Activated CD4-positive, alpha-beta T cell treated with anti-CD3 and anti-CD28 coated beads, Interleukin-2, amount 50 U/mL, for 48 hours (primary cell): ENCODE measurements at regions not wholly inside any gene's neighbourhood (a gene's known extent, or its start where the extent isn't known, plus 50 kb on each side); places are given as distances from the start of the nearest gene placed in this dataset.

Experiments
- DNase-seq, 2 experiments: peaks; one replicate each; pipeline ENCODE4 v3.0.0-alpha.2; 2020

DNA sequence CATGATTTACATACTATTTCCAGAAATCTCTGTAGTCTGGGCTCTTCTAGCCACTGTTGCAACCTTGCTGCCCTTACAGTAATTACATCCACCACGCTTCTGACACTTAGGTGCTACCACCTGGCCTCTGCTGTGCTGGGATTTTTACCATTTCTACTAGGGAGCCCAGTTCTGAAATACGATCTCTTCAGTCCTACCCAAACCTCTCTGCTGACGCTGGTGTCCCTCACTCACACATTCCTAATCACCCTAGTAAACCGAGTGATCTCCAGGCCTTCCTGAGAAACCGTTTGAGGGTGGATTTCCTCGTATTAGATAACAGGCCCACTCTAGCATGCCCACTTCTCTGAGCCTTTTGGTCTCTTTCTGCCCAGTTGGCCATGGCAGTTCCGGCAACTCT is 588.9 kb upstream of the CADM1 start:
- DNase-seq = no peak

GRCh38 chr11:116086426-116086825 is 582.2 kb upstream of the CADM1 start:
- no peak for DNase-seq

DNA sequence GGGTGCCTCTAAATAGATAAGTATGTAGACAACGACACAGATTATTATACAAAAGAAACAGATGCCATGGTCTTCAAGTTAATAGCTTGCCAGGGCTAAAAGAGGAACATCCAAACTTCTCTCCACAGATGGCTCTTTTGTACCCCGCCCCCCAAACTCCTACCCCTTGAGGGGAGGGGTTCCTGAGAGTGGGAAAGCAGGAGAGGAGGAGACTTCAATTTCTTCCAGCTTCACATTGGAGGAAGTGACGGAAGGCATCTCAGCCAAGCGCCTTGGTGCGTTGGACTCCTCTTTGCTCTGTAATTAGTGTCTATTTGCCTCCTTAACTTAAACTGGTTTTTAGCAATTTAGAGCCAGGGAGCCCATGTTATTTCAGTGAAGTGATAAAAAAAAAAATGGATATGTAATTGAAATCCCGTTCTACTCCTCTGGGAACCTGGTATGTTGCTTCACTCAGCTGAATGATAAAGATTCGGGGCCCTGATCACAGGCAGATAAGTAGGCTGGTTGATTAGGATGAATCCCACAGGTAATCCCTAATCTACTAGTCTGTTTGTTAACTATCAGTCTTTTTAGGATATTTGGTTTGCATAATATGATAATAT is 580.9 kb upstream of the CADM1 start:
- no peak for DNase-seq

GRCh38 chr11:116084511-116084910 is 580.3 kb upstream of the CADM1 start:
- DNase-seq = no peak

GRCh38 chr11:116082256-116082655 is 578.0 kb upstream of the CADM1 start:
- no peak for DNase-seq

DNA sequence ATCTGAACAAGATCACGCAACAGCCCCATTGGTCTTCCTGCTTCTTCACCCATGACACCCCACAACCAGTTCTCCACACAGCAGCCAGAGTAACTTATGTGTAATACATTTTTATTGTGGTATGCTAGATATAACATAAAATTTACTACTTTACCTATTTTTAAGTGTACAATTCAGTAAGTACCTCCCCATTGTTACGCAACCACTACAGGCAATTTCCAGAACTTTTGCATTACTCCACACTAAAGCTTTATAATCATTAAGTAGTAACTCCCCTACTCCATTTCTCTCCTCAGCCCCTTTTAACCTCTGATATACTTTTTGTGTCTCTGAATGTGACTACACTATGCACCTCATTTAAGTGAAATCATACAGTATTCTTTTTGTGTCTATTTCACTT is 575.4 kb upstream of the CADM1 start:
- no peak for DNase-seq

DNA sequence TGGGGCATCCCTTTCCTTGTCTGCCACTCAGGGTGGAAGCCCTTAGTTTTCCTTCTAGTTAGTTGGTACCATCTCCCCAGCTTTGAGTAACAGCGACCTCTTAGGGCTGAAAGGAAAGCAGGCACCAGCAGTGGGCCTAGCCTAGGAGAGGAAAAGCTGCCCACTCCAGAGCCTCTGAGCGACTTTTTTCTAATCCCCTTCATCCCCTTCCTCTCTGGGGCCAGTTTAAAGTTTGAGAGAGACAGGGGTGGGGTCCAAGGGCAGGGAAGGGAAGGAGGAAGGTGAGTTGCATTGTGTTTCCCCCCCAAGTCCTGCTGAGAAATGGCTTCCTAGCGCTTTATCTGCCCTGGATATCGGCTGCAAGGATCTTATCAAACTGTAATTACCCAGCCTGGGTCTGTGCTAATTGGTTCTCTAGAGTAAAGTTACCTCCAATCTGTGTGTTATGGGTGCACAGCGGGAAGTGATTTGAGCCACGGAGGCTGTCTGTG is 573.9 kb upstream of the CADM1 start:
- DNase-seq = no peak

DNA sequence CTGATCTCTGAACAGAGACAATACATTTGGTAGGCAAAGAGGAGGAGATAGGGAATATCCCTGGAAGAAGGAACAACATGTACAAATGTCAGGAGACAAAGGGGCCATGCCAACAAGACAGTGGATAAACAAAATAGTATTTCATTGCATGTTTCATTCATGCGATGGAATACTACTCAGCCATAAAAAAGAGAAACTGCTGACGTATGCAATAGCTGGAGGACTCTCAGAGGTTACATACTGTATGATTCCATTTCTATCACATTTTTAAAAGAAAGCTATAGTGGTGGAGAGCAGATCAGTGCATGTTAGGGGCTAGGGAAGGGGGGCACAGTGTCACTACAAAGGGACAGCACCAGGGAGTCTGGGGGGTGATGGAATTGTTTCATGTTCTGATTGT is 572.9 kb upstream of the CADM1 start:
- no peak for DNase-seq

DNA sequence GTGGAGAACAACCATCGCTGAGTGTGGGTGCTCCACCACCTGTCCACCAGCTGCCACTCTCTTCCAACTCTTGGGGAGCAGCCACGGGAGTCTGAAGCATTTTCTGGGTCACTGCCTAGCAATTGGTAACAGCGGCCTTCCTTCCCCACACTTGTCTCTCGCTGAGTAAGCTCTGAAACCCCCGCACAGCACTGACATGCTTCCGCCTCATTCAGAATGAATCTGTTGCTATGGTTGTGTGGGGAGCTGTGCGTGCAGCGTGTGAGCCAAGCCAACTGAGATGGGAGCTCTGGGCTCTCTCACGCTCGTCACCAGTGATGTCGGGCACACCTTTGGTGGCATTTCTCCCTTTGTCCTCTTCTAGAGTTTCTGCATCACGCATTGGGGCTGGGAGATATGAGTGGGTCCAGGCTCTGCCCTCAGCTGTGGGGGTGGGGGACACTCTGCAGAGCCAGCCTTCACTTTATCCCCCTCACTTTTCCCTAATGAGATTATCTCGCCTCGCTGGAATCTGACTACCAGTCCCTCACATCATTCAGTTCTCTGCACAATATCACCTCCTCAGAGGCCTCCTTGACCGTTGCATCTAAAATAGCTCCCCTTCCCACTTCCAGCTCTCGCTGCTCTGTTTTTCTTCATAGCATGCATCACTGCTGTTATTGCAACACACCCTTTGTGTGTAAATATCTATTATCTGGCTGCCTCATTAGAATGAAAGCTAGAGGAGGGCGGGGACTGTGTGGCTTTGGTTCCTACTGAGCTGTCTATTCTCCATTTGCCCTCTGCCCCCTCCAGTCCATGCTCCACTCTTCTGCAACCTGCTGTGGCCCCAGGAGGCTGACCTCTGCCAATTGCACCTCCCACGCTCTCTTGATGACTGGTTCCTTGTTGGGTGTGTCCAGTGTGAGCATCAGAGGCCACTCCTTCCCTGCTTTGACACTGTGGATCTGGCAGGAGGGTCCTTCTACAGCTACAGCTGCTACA is 569.9 kb upstream of the CADM1 start:
- DNase-seq = no peak

DNA sequence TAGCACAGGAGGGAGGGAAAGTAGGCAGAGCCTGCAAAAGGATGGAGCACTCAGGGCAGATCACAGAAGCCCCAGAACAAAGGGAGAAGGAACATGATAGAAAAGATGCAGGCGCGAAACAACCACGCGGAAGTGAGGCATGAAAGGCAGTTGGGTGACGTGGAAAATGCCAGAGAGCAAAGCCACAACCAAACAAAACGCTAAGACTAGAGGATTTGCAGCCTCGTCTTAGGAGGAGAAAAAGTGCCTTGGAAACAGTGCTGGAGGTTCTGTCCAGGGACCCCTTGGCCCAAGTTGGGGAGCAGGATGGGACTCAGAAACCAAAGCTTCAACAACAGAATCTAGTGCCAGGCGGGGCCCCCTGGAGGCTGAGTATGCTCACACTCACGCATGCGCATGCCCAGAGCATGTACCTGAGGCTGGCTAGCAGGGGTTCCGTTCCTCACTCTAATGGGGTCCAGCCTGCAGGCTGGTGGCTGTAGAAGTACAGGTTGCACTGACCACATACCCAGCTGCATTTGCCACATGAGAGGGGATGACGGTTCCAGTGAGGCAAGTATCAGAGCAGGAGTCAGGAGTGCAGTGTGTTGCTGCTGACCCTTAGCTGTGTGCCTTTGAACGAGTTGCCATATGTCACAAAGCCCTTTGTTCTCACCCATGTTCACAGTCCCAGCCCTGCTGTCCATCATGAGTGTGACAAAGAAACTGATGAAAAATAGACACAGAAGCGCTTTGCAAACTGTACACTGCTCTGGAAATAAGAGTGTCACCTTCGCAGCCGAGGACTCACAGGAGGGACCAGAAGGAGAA is 568.6 kb upstream of the CADM1 start:
- peak in 1 of 2 experiments; percentile 4 for DNase-seq

DNA sequence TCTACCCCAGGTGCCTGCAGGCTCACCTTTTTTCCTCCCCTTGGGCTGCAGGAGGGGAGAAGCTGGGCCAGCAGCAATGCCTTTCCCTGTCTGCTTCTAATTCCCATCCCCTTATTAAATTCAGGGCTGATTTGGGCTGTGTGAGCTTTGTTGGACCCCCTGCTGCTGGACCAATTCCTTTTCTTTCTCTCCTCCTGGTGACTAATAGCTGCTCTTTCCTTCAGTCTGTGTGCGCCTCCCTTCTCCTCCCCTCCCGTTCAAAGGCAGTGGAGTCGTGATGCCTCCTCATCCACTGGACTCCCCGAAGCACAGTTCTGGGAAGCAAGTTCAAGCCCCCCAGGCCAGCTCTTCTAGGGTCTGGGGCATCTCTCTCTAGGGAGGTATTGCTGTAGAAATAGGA is 567.9 kb upstream of the CADM1 start:
- DNase-seq = no peak

DNA sequence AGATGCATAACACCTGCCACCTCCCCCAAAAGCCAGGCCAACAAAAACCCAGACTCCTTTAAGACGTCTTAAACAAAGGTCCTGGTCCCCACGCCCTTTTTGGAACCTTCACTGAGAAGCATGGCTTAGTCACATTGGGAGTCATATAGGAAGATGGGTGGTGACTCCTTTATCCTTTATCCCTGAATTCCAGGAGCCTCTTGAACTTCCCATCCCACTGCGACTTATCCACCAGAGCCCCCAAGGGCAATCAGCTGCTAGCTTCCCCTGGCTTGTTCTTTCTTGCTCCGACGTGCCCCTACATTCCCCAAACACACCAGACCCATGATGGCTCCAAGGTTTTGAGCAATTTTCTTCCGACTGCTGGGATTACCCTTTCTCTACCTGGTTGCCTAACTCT is 567.0 kb upstream of the CADM1 start:
- DNase-seq = no peak

DNA sequence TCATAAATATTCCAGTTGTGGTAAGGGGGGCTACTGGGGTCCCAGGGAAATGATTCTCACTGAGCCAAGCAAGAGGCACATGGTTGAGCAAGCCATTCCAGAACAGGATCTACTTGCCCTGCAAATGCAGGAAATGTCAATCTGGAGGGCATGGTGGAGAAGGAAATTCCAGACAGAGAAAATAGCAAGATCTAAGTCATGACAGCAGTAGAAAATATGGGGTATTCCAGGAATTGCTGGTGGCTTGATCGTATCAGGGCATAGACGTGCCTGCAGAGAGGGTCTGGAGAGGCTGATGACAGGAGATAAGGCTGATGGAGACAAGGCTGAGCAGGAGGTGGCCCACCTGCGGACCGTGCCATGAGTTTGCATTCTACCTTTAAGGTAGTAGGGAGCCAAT is 566.3 kb upstream of the CADM1 start:
- no peak for DNase-seq

DNA sequence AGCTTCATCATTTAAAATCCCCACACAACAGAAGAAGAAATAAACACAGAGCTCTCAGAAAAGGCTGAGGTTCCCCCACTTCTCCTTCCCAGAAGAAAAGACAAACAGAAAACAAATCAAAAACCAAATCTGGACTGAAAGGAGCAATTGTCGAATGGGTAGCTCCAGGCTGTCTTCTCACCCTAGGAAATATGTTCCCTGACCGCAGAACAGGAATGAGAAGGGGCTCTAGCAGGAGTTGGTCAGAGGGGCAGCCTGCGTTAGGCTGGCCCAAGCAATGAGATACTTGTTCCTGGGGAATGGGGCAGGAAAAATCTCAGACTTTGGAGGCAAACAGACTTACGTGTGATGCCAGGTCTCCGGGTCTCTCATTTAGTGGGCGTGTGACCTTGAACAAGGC is 562.6 kb upstream of the CADM1 start:
- DNase-seq = no peak

- no peak for DNase-seq
Measured at GRCh38 chr11:116065986-116066385, 561.8 kb upstream of the CADM1 start.

- no peak for DNase-seq
Measured at GRCh38 chr11:116065191-116065895, 561.1 kb upstream of the CADM1 start.

DNA sequence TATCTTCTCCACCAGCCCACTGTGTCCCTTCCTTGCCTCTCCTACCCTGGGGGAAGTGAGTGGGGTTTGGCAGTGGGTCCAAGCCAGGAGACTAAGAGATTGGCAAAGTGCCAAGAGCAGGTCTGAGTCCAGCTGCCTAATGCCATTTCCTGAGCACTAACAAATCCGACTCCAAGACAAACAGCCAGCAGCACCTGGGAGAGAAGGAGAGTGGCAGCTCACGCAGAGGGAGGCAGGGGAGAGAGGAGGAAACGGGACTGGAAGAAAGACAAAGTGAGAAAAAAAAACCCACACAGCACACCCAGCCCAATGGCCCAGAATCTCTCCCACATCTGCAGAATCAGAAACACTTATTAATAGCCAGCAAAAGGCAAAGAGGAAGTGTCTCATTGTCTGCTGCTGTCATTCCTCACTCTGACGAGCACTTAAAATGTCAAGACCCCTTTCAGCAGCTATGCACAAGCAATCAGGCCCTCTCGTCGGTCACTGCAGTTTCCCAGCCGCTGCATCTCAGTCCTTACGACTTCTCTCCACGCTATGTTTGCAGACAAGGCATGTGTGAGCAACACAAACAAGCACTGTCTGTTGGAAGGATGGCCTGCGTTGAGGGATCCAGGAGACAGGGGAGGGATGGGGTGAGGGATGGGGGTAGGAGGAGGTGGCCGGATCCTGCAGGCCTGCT is 558.4 kb upstream of the CADM1 start:
- DNase-seq = no peak

GRCh38 chr11:116062129-116062489 is 557.9 kb upstream of the CADM1 start:
- DNase-seq = no peak

DNA sequence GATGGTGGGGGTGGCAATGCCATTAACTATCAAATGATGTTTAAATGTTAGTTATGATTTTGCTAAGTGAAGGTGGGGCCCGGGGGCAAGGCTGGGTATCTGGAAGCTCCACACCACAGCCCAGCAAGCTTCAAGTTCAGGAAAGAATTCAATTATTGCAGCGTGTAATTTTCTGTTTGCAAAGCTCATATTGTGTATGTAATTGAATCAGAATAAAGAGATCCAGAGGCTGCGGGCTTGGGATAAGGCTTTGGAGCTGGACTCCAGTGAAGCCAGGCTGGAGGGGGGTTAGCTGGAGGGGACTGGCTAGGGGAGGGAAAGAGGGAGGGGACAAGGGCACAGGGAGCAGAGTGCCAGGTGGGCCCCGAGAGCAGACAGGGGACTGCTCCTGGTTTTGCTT is 557.1 kb upstream of the CADM1 start:
- DNase-seq = no peak

- DNase-seq = no peak
Measured at GRCh38 chr11:116059919-116060318, 555.7 kb upstream of the CADM1 start.

DNA sequence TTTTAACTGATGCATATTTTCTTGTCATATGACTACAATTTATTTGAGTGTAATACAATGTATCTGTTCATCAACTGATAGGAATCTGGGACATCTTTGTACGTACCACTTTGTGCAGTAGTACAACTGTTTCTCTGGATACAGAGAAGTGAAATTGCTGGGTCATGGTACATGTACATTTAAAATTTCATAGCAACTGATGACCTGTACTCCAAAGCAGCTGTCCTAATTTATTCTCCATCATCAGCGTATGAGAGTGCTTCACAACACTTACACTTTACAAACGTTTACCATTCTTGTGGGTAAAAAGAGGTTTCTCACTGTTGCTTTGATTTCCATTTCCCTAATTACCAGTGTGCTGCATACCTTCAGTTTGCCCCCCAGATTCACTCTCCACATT is 552.8 kb upstream of the CADM1 start:
- DNase-seq = no peak

GRCh38 chr11:116055064-116055463 is 550.8 kb upstream of the CADM1 start:
- DNase-seq = no peak
